ENCODE measurements at regions not wholly inside any gene's neighbourhood (a gene's known extent, or its start where the extent isn't known, plus 50 kb on each side); places are given as distances from the start of the nearest gene placed in this dataset.

- Histone ChIP-seq H3K4me2 (ENCODE audit: low read length) (no peak overlapping the region), H3K9ac (ENCODE audit: low read length) (no peak overlapping the region), H3K27ac (ENCODE audit: low read length) (no peak overlapping the region), H3F3A (ENCODE audit: insufficient read depth, low read length, poor library complexity, severe bottlenecking) (no peaks in the 10 kb centered on the region), H3K4me3 (ENCODE audit: low read length) (no peak overlapping the region), H4K20me1 (ENCODE audit: insufficient read depth) (no peaks in the 10 kb centered on the region), H3K9me3 (ENCODE audit: low read length) (no peaks in the 10 kb centered on the region), H3K27me3 (ENCODE audit: insufficient read depth, low read depth, low read length) (no peaks in the 10 kb centered on the region), H3K79me2 (replicated peaks; ENCODE audit: insufficient read depth, low read length) (no peaks in the 10 kb centered on the region), H2AFZ (ENCODE audit: low read depth, low read length) (no peak overlapping the region), H3K36me3 (ENCODE audit: insufficient read depth, low read length) (no peaks in the 10 kb centered on the region), H3K9me2 (ENCODE audit: insufficient read depth, low read length) (no peaks in the 10 kb centered on the region)
- TF ChIP-seq CTCF (IDR thresholded peaks at IDR 0.05; ENCODE audit: poor library complexity, severe bottlenecking): no peak
- no peak for TF ChIP-seq POLR2AphosphoS5 (IDR thresholded peaks at IDR 0.05)
- TF ChIP-seq MXI1 (conservative IDR thresholded peaks at IDR 0.05; ENCODE audit: poor library complexity, severe bottlenecking): no peak
- TF ChIP-seq TAF1 (IDR thresholded peaks at IDR 0.05; ENCODE audit: low read depth): no peak
- TF ChIP-seq SMC3 (conservative IDR thresholded peaks at IDR 0.05; ENCODE audit: poor library complexity): no peak
- TF ChIP-seq REST (IDR thresholded peaks at IDR 0.05; ENCODE audit: borderline replicate concordance): no peak
- TF ChIP-seq EZH2 (IDR thresholded peaks at IDR 0.05; ENCODE audit: borderline replicate concordance, insufficient read depth, low read length, poor library complexity, severe bottlenecking): no peak
- TF ChIP-seq EP300 (conservative IDR thresholded peaks at IDR 0.05; ENCODE audit: poor library complexity, severe bottlenecking): no peak
- TF ChIP-seq RAD21 (conservative IDR thresholded peaks at IDR 0.05): no peak
These were observed 445.0 kb upstream of the DMAC1 start for GRCh38 chr9:8244505-8245092.

GRCh38 chr9:8241201-8241600 lies 441.6 kb upstream of the DMAC1 start:
- no peak overlapping the region for H3K4me2 ChIP-seq (ENCODE audit: low read length)
- no peak overlapping the region for H3K27ac ChIP-seq (ENCODE audit: low read length)
- no peak overlapping the region for H3K9ac ChIP-seq (ENCODE audit: low read length)
- H3K36me3 ChIP-seq (ENCODE audit: insufficient read depth, low read length): no peaks in the 10 kb centered on the region
- no peaks in the 10 kb centered on the region for H3K9me3 ChIP-seq (ENCODE audit: low read length)
- H3K79me2 ChIP-seq (replicated peaks; ENCODE audit: insufficient read depth, low read length): no peaks in the 10 kb centered on the region
- no peak overlapping the region for H2AFZ ChIP-seq (ENCODE audit: low read depth, low read length)
- no peak overlapping the region for H3K4me3 ChIP-seq (ENCODE audit: low read length)
- H4K20me1 ChIP-seq (ENCODE audit: insufficient read depth): no peaks in the 10 kb centered on the region
- H3K27me3 ChIP-seq (ENCODE audit: insufficient read depth, low read depth, low read length): no peaks in the 10 kb centered on the region
- H3K9me2 ChIP-seq (ENCODE audit: insufficient read depth, low read length): no peaks in the 10 kb centered on the region
- H3F3A ChIP-seq (ENCODE audit: insufficient read depth, low read length, poor library complexity, severe bottlenecking): no peaks in the 10 kb centered on the region
- TF ChIP-seq TAF1 (IDR thresholded peaks at IDR 0.05; ENCODE audit: low read depth): no peak
- no peak for TF ChIP-seq EZH2 (IDR thresholded peaks at IDR 0.05; ENCODE audit: borderline replicate concordance, insufficient read depth, low read length, poor library complexity, severe bottlenecking)
- no peak for TF ChIP-seq REST (IDR thresholded peaks at IDR 0.05; ENCODE audit: borderline replicate concordance)
- no peak for TF ChIP-seq CTCF (IDR thresholded peaks at IDR 0.05; ENCODE audit: poor library complexity, severe bottlenecking)
- TF ChIP-seq EP300 (conservative IDR thresholded peaks at IDR 0.05; ENCODE audit: poor library complexity, severe bottlenecking): no peak
- no peak for TF ChIP-seq RAD21 (conservative IDR thresholded peaks at IDR 0.05)
- no peak for TF ChIP-seq POLR2AphosphoS5 (IDR thresholded peaks at IDR 0.05)
- TF ChIP-seq SMC3 (conservative IDR thresholded peaks at IDR 0.05; ENCODE audit: poor library complexity): no peak
- TF ChIP-seq MXI1 (conservative IDR thresholded peaks at IDR 0.05; ENCODE audit: poor library complexity, severe bottlenecking): no peak
